ENCODE measurements at regions not wholly inside any gene's neighbourhood (a gene's known extent, or its start where the extent isn't known, plus 50 kb on each side); places are given as distances from the start of the nearest gene placed in this dataset.

- no peak for TF ChIP-seq CTCF (IDR thresholded peaks at IDR 0.05)
- no peak for TF ChIP-seq POLR2A (IDR thresholded peaks at IDR 0.05)
- TF ChIP-seq POLR2AphosphoS5 (IDR thresholded peaks at IDR 0.05) = peak in 2 of 3 donors; percentile 45 to 71
Observed at GRCh38 chr7:32670110-32671025, 175.1 kb downstream of the AVL9 start.

Measured in transverse colon (tissue), 4 donors.